CD8-positive, alpha-beta memory T cell (primary cell): ENCODE measurements at regions not wholly inside any gene's neighbourhood (a gene's known extent, or its start where the extent isn't known, plus 50 kb on each side); places are given as distances from the start of the nearest gene placed in this dataset.

Experiments used
- CTCF ChIA-PET: fragments of 350-600 bp; sonication (Branson Sonifier 250); formaldehyde crosslinking; loops from one replicate; lab custom pipeline; 2021; ENCODE audit warnings: antibody characterized with exemption; lab: Charles Lee
- POLR2A ChIA-PET: fragments of 350-600 bp; sonication (Branson Sonifier 250); formaldehyde crosslinking; loops from one replicate; lab custom pipeline; 2021; ENCODE audit warnings: antibody characterized with exemption; lab: Charles Lee
- DNase-seq, 5 donors: peaks; one replicate each; pipeline versions ENCODE4 v3.0.0 to v3.0.0-alpha.2; 2020 to 2022; ENCODE audit warnings: mixed read lengths in 1 of 5
- H3K27ac ChIP-seq: one replicate; pipeline ENCODE4 v1.7.0; 2013; ENCODE audit warnings: low read depth, mild to moderate bottlenecking, low read length, moderate library complexity
- H3K27me3 ChIP-seq: 2 replicates; pipeline ENCODE4 v1.7.0; 2013; ENCODE audit warnings: low read length, mild to moderate bottlenecking; ENCODE audit not compliant: insufficient read depth, poor library complexity, severe bottlenecking
- H3K36me3 ChIP-seq: 2 replicates; pipeline ENCODE4 v1.7.0; 2013; ENCODE audit warnings: mild to moderate bottlenecking, low read length, moderate library complexity; ENCODE audit not compliant: insufficient read depth
- H3K4me1 ChIP-seq: 2 replicates; pipeline ENCODE4 v1.7.0; 2013; ENCODE audit warnings: mild to moderate bottlenecking, low read length, moderate library complexity; ENCODE audit not compliant: insufficient read depth
- H3K4me3 ChIP-seq: 2 replicates; pipeline ENCODE4 v1.7.0; 2013; ENCODE audit warnings: mild to moderate bottlenecking, low read length
- H3K9me3 ChIP-seq: 2 replicates; pipeline ENCODE4 v1.7.0; 2013; ENCODE audit warnings: mild to moderate bottlenecking, low read length
- H3K27ac Mint-ChIP-seq, 8 donors: one replicate each; pipeline ENCODE4 v1.8.0; 2020 to 2021; ENCODE audit warnings: mixed read lengths in 8 of 8, mild to moderate bottlenecking in 6 of 8, inconsistent platforms in 3 of 8, moderate library complexity in 3 of 8
- H3K27me3 Mint-ChIP-seq, 2 donors: one replicate each; pipeline ENCODE4 v1.8.0; 2020 to 2021; ENCODE audit warnings: mixed read lengths in 2 of 2, mild to moderate bottlenecking in 1 of 2, moderate library complexity in 1 of 2
- H3K36me3 Mint-ChIP-seq, 3 donors: one replicate each; pipeline ENCODE4 v1.8.0; 2020 to 2021; ENCODE audit warnings: mixed read lengths in 3 of 3, inconsistent platforms in 1 of 3, mild to moderate bottlenecking in 1 of 3
- H3K4me1 Mint-ChIP-seq, 3 donors: one replicate each; pipeline ENCODE4 v1.8.0; 2020 to 2021; ENCODE audit warnings: mixed read lengths in 3 of 3, inconsistent platforms in 1 of 3, mild to moderate bottlenecking in 1 of 3
- H3K4me3 Mint-ChIP-seq, 7 donors: one replicate each; pipeline ENCODE4 v1.8.0; 2020 to 2021; ENCODE audit warnings: mixed read lengths in 7 of 7, mild to moderate bottlenecking in 6 of 7, moderate library complexity in 4 of 7, inconsistent platforms in 2 of 7
- H3K9me3 Mint-ChIP-seq, 5 donors: one replicate each; pipeline ENCODE4 v1.8.0; 2020 to 2022; ENCODE audit warnings: mixed read lengths in 5 of 5, mild to moderate bottlenecking in 3 of 5, moderate library complexity in 2 of 5, inconsistent platforms in 1 of 5

DNA sequence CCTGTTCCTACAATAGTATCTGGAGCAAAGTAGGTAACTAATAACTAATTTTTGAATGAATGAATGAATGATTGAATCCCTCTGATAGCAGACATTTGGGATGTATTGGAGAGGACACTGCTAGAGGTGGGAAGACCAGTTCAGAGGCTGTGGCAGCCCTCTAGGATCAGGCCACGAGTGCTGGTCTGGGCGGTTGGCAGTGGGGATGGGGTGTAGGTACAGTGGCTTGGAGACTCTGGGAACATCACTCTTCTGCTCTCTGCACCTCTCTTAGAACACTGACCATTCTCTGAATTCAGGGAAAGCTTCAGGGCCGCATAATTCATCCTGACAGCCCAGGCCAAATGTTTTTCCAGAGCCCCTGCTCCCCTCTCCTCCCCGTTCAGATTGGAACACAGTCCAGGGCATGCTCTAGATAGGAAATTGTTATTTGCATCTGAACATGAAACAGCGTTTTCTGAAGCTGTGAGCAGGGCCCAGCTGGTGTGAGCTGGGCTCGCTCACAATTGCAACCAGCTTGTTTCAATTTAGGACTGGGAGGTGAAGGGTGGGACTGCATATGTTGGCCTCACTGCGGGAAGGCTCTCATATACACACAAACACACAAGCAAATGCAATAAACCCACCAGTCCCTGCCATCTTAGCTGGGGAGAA lies 253.1 kb upstream of the USP24 start:
- CTCF ChIA-PET: no interaction called here
- Histone ChIP-seq H3K27ac (no peak overlapping the region), H3K36me3 (no peaks in the 10 kb centered on the region), H3K4me1 (no peaks in the 10 kb centered on the region), H3K9me3 (no peaks in the 10 kb centered on the region), H3K27me3 (no peaks in the 10 kb centered on the region), H3K4me3 (no peak overlapping the region)
- no peak for DNase-seq
- Mint-ChIP-seq H3K27me3 (peaks cover 0 to 6% of the 10 kb centered on the region in 2 donors), H3K9me3 (peaks cover 0 to 1% (median 0%) of the 10 kb centered on the region in 5 donors), H3K4me3 (no peak overlapping the region), H3K4me1 (no peaks in the 10 kb centered on the region), H3K27ac (no peak overlapping the region), H3K36me3 (no peaks in the 10 kb centered on the region)
- POLR2A ChIA-PET: no interaction called here

DNA sequence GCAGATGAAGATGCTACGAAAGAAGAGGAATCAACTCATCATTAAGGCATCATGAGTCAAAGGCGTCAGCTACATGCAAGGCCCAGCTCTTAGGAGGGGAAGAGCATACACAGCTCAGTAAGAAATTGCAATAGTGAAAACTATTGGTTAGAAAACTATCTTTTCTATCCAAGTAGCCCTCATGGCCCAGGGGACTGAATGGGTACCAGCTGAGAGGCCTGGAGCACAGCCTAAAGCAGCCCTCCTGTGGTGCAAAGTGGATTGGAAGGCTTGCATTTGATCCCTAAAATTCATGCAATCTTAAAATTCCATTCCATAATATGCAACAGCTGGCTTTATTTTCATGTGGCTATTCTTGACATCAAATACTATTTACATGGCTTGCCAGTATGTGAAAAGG lies 251.8 kb upstream of the USP24 start:
- POLR2A ChIA-PET: no interaction called here
- Mint-ChIP-seq H3K27ac (no peak overlapping the region), H3K4me1 (no peaks in the 10 kb centered on the region), H3K4me3 (no peak overlapping the region), H3K36me3 (no peaks in the 10 kb centered on the region), H3K9me3 (no peaks in the 10 kb centered on the region), H3K27me3 (peaks cover 0 to 3% of the 10 kb centered on the region in 2 donors)
- Histone ChIP-seq H3K36me3 (no peaks in the 10 kb centered on the region), H3K9me3 (no peaks in the 10 kb centered on the region), H3K27me3 (no peaks in the 10 kb centered on the region), H3K27ac (no peak overlapping the region), H3K4me1 (no peaks in the 10 kb centered on the region), H3K4me3 (no peak overlapping the region)
- CTCF ChIA-PET: no interaction called here
- DNase-seq: no peak

DNA sequence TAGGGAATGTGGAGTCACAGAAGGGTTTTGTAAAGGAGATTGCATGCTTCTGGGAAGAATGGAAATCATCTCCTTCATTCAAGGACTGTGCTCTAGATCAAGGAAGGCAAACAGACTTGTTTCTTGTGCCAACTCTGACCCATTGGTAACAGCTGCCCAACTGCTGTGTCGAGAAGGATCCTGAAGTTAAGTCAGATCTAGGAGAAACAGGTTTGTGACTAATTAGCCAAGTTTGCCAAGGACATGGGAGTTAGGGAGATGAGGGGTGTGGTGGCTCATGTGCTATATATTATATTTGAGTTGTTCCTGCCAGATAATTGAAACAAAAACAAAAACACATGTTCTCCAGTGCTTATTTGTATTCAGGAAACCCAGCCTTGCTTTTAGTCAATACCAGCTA lies 251.2 kb upstream of the USP24 start:
- no peaks in the 10 kb centered on the region for H3K9me3 ChIP-seq
- POLR2A ChIA-PET: no interaction called here

DNA sequence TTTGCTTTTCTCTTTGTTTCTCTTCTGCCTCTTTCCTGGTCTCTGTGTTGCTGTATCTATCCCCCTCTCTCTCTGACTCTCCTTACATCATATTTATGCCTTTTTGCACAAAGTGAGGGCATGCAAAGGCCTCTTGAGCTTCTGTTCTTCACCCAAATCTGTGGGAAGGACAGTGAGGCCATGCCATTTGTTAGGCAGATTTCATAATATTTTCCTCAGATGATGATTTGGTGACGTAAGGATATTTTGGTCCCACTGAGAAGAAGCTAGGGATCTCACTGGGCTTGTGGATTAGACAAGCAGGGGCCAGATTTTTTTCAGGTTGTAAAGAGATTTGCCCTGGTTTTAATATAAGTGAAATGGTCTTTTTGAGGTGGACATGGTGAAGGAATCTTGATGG lies 249.4 kb upstream of the USP24 start:
- ChIA-PET CTCF (no interaction called here), POLR2A (no interaction called here)
- Mint-ChIP-seq H3K9me3 (peaks cover 0 to 6% (median 0%) of the 10 kb centered on the region in 5 donors), H3K27me3 (peaks cover 0 to 3% of the 10 kb centered on the region in 2 donors), H3K27ac (no peak overlapping the region), H3K4me1 (no peaks in the 10 kb centered on the region), H3K36me3 (no peaks in the 10 kb centered on the region), H3K4me3 (no peak overlapping the region)
- H3K4me3 ChIP-seq: no peak overlapping the region
- no peak overlapping the region for H3K27ac ChIP-seq
- H3K4me1 ChIP-seq: no peaks in the 10 kb centered on the region
- no peaks in the 10 kb centered on the region for H3K36me3 ChIP-seq
- no peaks in the 10 kb centered on the region for H3K27me3 ChIP-seq
- H3K9me3 ChIP-seq: no peaks in the 10 kb centered on the region
- no peak for DNase-seq

More for the DNA sequence above, 251.2 kb upstream of the USP24 start:
- Mint-ChIP-seq H3K9me3 (no peaks in the 10 kb centered on the region), H3K27me3 (peaks cover 0 to 3% of the 10 kb centered on the region in 2 donors), H3K27ac (no peak overlapping the region), H3K4me1 (no peaks in the 10 kb centered on the region), H3K36me3 (no peaks in the 10 kb centered on the region), H3K4me3 (no peak overlapping the region)
- H3K36me3 ChIP-seq: no peaks in the 10 kb centered on the region
- no peak overlapping the region for H3K4me3 ChIP-seq
- no peak for DNase-seq
- H3K27ac ChIP-seq: no peak overlapping the region
- H3K4me1 ChIP-seq: no peaks in the 10 kb centered on the region
- no peaks in the 10 kb centered on the region for H3K27me3 ChIP-seq
- CTCF ChIA-PET: no interaction called here

DNA sequence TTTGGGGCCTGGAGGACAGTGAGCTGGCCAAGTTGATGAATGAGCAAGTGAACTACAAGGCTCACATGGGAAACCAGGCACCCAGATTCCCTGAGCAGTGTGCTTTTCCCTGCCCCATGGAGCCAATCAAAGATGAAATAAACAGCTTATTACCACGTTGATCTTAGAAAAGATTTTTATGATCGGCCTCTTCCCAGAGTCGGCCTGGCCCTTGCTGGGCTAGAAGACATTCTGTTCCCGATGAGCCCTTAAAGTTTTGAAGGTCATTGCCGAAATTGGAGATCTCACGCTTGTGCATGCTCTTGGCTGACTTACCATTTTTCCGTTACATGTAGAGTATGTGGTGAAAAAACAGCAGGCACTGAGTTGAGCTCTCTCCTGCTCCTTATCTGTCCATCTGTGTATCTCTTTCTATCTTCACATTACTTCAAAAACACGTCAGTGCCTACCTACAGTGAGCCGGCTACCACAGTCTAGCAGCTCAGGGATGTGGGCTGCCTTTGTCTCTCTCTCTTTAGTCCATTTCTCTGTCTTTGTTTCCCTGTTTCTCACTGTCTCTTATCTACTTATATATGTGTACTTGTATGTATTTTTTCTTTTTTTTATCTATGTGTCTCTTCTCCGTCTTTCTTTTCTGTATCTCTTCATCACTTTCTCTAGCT lies 248.8 kb upstream of the USP24 start:
- peaks cover 0 to 3% of the 10 kb centered on the region in 2 donors for H3K27me3 Mint-ChIP-seq
- no peak overlapping the region for H3K27ac ChIP-seq
- H3K9me3 ChIP-seq: no peaks in the 10 kb centered on the region
- H3K4me3 Mint-ChIP-seq: no peak overlapping the region
- H3K27me3 ChIP-seq: no peaks in the 10 kb centered on the region
- no peaks in the 10 kb centered on the region for H3K4me1 ChIP-seq
- H3K27ac Mint-ChIP-seq: no peak overlapping the region
- no peaks in the 10 kb centered on the region for H3K4me1 Mint-ChIP-seq
- CTCF ChIA-PET: no interaction called here
- H3K9me3 Mint-ChIP-seq: peaks cover 0 to 6% (median 0%) of the 10 kb centered on the region in 5 donors
- no peak for DNase-seq
- POLR2A ChIA-PET: no interaction called here
- H3K36me3 Mint-ChIP-seq: no peaks in the 10 kb centered on the region
- no peak overlapping the region for H3K4me3 ChIP-seq
- H3K36me3 ChIP-seq: no peaks in the 10 kb centered on the region

DNA sequence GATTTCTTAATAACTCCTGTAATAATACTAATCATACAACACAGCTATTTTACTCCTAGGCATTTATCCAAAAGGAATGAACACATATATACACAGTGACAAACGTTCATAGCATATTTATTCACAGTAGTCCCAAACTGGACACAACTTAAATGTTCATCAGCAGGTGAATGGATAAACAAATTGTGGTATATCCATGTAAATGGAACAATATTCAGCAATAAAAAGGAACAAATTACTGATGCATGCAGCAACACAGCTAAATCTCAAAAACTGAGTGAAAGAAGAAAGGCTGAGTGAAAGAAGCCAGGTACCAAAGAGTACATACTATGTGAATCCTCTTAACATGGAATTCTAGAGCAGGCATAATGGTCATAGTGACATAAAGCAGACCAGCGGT lies 242.7 kb upstream of the USP24 start:
- Histone ChIP-seq H3K27ac (no peak overlapping the region), H3K36me3 (no peaks in the 10 kb centered on the region), H3K27me3 (no peaks in the 10 kb centered on the region), H3K4me3 (no peak overlapping the region), H3K4me1 (no peaks in the 10 kb centered on the region), H3K9me3 (no peaks in the 10 kb centered on the region)
- Mint-ChIP-seq H3K9me3 (peaks cover 7 to 20% (median 14%) of the 10 kb centered on the region in 5 donors), H3K4me1 (no peaks in the 10 kb centered on the region), H3K4me3 (no peak overlapping the region), H3K36me3 (peaks cover 0 to 10% (median 0%) of the 10 kb centered on the region in 3 donors), H3K27ac (no peak overlapping the region), H3K27me3 (peaks cover 2 to 3% of the 10 kb centered on the region in 2 donors)
- no peak for DNase-seq
- ChIA-PET POLR2A (no interaction called here), CTCF (no interaction called here)

DNA sequence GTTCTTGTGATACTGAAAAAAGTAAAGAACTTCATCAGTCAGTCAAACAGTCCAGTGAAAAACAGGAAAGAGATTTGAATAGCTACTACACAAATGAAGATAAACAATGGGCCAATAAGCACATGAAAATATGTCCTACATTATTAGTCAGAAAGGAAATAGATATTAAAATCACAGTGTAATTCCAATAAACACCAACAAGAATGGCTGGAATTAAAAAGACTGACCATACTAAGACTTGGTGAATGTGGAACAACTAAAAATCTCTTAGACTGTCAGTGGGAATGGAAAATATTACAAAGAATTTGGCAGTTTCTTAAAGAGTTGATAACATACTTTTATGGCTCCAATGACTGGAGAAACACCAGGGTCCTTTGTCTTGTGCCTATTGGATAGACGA lies 241.8 kb upstream of the USP24 start:
- no peak for DNase-seq
- Histone ChIP-seq H3K27ac (no peak overlapping the region), H3K9me3 (no peaks in the 10 kb centered on the region), H3K4me1 (no peaks in the 10 kb centered on the region), H3K36me3 (no peaks in the 10 kb centered on the region), H3K4me3 (no peak overlapping the region), H3K27me3 (no peaks in the 10 kb centered on the region)
- CTCF ChIA-PET: no interaction called here
- Mint-ChIP-seq H3K36me3 (peaks cover 0 to 10% (median 0%) of the 10 kb centered on the region in 3 donors), H3K27ac (no peak overlapping the region), H3K9me3 (peaks cover 7 to 20% (median 14%) of the 10 kb centered on the region in 5 donors), H3K4me1 (no peaks in the 10 kb centered on the region), H3K4me3 (no peak overlapping the region), H3K27me3 (peaks cover 2 to 7% of the 10 kb centered on the region in 2 donors)
- POLR2A ChIA-PET: no interaction called here

DNA sequence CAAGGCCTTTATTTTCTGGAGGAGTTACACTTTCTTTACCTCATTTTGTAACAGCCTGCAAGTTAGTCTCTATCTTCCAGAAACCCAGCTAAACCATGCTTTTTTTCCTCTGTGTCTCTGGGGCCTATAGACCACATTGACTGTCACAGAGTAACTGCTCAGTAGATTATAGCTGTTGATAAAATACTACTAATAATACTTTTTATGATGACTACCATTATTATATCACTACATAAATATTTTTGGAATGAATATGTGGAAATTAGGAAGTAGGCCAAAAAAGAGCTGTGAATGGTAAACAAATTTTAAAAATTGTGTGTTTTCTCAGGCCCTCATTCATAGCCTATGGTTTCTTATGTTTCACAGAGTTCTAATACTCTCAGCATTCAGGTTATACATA lies 233.1 kb upstream of the USP24 start:
- Histone ChIP-seq H3K4me1 (no peaks in the 10 kb centered on the region), H3K27ac (no peak overlapping the region), H3K27me3 (peaks cover 3% of the 10 kb centered on the region), H3K9me3 (no peaks in the 10 kb centered on the region), H3K4me3 (no peak overlapping the region), H3K36me3 (no peaks in the 10 kb centered on the region)
- no peaks in the 10 kb centered on the region for H3K4me1 Mint-ChIP-seq
- POLR2A ChIA-PET: no interaction called here
- no peak for DNase-seq
- peaks cover 0 to 30% of the 10 kb centered on the region in 2 donors for H3K27me3 Mint-ChIP-seq
- no peak overlapping the region for H3K27ac Mint-ChIP-seq
- no peaks in the 10 kb centered on the region for H3K36me3 Mint-ChIP-seq
- H3K4me3 Mint-ChIP-seq: no peak overlapping the region
- CTCF ChIA-PET: no interaction called here
- peaks cover 0 to 2% (median 0%) of the 10 kb centered on the region in 5 donors for H3K9me3 Mint-ChIP-seq
